B cell (primary cell): ENCODE measurements at regions not wholly inside any gene's neighbourhood (a gene's known extent, or its start where the extent isn't known, plus 50 kb on each side); places are given as distances from the start of the nearest gene placed in this dataset.

ENCODE experiments used
- CTCF ChIP-seq: fragments of 200-600 bp; IDR thresholded peaks from one replicate; pipeline ENCODE4 v1.8.0; 2022; ENCODE audit warnings: antibody characterized with exemption, mild to moderate bottlenecking
- EZH2 ChIP-seq: IDR thresholded peaks from 2 replicates; pipeline ENCODE4 v1.6.1; 2012; ENCODE audit warnings: borderline replicate concordance, low read depth, mild to moderate bottlenecking, moderate library complexity, low read length; ENCODE audit not compliant: insufficient read depth, poor library complexity, severe bottlenecking

- no peak for TF ChIP-seq CTCF
- TF ChIP-seq EZH2 = no peak
Observed at GRCh38 chr5:42965934-42966333, 74.2 kb downstream of the ANXA2R start.
